Heart right ventricle (tissue), 16 donors: ENCODE measurements at regions not wholly inside any gene's neighbourhood (a gene's known extent, or its start where the extent isn't known, plus 50 kb on each side); places are given as distances from the start of the nearest gene placed in this dataset.
"Not testable (repeated sequence)": the region's sequence is repeated elsewhere in the genome, so short reads cannot be mapped to it uniquely, and the experiment has no call there.

Source experiments
- ATAC-seq, 8 donors: fragments of 200-7000 bp; cut with Tn5 transposase; one replicate each; pipeline ENCODE4 v1.9.1; 2020; ENCODE audit warnings: mild to moderate bottlenecking in 8 of 8, moderate library complexity in 8 of 8, moderate number of reproducible peaks in 1 of 8
- DNase-seq, 2 donors: peaks; one replicate each; pipeline ENCODE4 v3.0.0-alpha.2; 2020
- H3K27ac ChIP-seq, 10 donors: fragments of 200-600 bp; sonication (generic) in 2 of 10; one replicate each; pipeline versions ENCODE4 v1.5.0 to v1.8.0; 2020 to 2022; ENCODE audit warnings: mild to moderate bottlenecking in 3 of 10
- H3K27me3 ChIP-seq, 7 donors: fragments of 200-600 bp; one replicate each; pipeline ENCODE4 v1.8.0; 2021 to 2022; ENCODE audit warnings: mild to moderate bottlenecking in 2 of 7
- H3K36me3 ChIP-seq, 9 donors: fragments of 200-600 bp; sonication (generic) in 1 of 9; one replicate each; pipeline versions ENCODE4 v1.5.0 to v1.8.0; 2020 to 2022; ENCODE audit warnings: mild to moderate bottlenecking in 2 of 9
- H3K4me1 ChIP-seq, 9 donors: fragments of 200-600 bp; sonication (generic) in 1 of 9; one replicate each; pipeline versions ENCODE4 v1.5.0 to v1.8.0; 2020 to 2022; ENCODE audit warnings: mild to moderate bottlenecking in 4 of 9
- H3K4me3 ChIP-seq, 10 donors: fragments of 200-600 bp; sonication (generic) in 2 of 10; one replicate each; pipeline versions ENCODE4 v1.5.0 to v1.8.0; 2020 to 2022; ENCODE audit warnings: mild to moderate bottlenecking in 7 of 10, moderate library complexity in 2 of 10
- H3K9me3 ChIP-seq, 11 donors: fragments of 200-600 bp in 10 of 11; sonication (generic) in 2 of 11; one replicate each; pipeline versions ENCODE4 v1.5.0 to v1.8.0; 2013 to 2022; ENCODE audit warnings: mild to moderate bottlenecking in 2 of 11, control low read depth in 1 of 11, moderate library complexity in 1 of 11
- WGBS, 2 donors: extraction: QIAGEN DNeasy Blood & Tissue Kit; methylation state at CpG; one replicate each; pipeline ENCODE4 v1.1.7; 2013; ENCODE audit warnings: inconsistent platforms in 1 of 2; 5-methylcytosine and 5-hydroxymethylcytosine counted together
- intact Hi-C, 10 donors: fragments of 100-400 bp; cut with DNase I; formaldehyde crosslinking; loops; one replicate each; pipeline versions ENCODE4 v1.11.1 to v1.14.2; 2022
- TF ChIP-seq, protein P1 (sequence below), 9 donors: fragments of 200-600 bp; sonication (generic) in 2 of 9; IDR thresholded peaks; one replicate each; pipeline versions ENCODE4 v1.5.0 to v1.8.0; 2021 to 2022; ENCODE audit warnings: antibody characterized with exemption in 9 of 9, mild to moderate bottlenecking in 5 of 9, moderate library complexity in 1 of 9
- donor health status: Arrhythmogenic right ventricular cardiomyopathy.
- donor health status: ischemic (EF 13 %, LVEDD 7.1; RV severe dilation, severe dysfunction).
- donor health status: healthy with polysubstance abuse.
- donor health status: DM: no; HTN: yes; CAD: no.
- donor health status: DM: no; HTN: no; CAD: no.
- donor health status: ischemic (EF 25% LVEDD 6.9; RV normal size, moderate dysfunction).
- donor health status: ischemic (EF 25% LVEDD 5.7; RV mildly dilated, moderate dysfunction).
- donor health status: healthy.
- donor health status: DM: yes; HTN: yes; CAD: no.
- donor health status: Ischemic cardiomyopathy.
- donor health status: ischemic (EF 35%, LVEDD 5.7; RV mildly dilated, moderate dysfunction).
- donor health status: nonischemic (EF 11% LVEDD 7.7; RV severe dilation, severe dysfunction).
- donor health status: DM: yes; HTN: yes; CAD: no.
- donor health status: PGD.
- donor health status: ischemic (EF 29% LVEDD 5.4; RV normal size, mild dysfunction).
- donor health status: nonischemic (EF 23%, LVEDD 6.1; RV moderate dilation, normal function).

DNA sequence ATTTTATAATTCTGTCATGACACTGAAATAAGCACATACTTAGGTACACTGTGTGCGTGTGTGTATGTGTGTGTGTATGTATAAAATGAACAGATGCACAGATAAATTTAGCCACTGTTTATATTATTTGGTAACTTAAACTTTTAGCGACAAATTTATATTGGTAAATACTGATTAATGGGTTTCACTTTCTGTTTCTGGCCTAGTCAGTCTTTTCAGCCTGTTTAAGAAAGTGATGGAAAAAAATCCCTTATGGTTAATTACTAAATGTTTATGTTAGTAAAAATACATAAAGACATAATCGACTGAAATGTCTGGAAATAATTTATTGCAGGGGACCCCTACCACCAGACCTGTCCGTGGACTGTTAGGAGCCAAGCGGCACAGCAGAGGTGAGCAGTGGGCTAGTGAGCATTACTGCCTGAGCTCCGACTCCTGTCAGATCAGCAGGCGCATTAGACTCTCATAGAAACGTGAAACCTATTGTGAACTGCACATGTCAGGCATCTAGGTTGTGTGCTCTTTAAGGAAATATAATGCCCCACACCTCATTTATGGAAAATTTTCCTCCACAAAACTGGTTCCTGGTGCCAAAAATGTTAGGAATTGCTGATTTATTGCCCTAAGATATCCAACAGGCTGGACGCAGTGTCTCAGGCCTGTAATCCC is 717.4 kb downstream of the SI start:
- Histone ChIP-seq H3K9me3 (no peaks in the 10 kb centered on the region), H3K27ac (no peak overlapping the region), H3K36me3 (no peaks in the 10 kb centered on the region), H3K4me3 (no peak overlapping the region), H3K4me1 (no peaks in the 10 kb centered on the region), H3K27me3 (no peaks in the 10 kb centered on the region)
- DNase-seq (no peak), ATAC-seq (no peak)
- TF ChIP-seq, protein P1, sequence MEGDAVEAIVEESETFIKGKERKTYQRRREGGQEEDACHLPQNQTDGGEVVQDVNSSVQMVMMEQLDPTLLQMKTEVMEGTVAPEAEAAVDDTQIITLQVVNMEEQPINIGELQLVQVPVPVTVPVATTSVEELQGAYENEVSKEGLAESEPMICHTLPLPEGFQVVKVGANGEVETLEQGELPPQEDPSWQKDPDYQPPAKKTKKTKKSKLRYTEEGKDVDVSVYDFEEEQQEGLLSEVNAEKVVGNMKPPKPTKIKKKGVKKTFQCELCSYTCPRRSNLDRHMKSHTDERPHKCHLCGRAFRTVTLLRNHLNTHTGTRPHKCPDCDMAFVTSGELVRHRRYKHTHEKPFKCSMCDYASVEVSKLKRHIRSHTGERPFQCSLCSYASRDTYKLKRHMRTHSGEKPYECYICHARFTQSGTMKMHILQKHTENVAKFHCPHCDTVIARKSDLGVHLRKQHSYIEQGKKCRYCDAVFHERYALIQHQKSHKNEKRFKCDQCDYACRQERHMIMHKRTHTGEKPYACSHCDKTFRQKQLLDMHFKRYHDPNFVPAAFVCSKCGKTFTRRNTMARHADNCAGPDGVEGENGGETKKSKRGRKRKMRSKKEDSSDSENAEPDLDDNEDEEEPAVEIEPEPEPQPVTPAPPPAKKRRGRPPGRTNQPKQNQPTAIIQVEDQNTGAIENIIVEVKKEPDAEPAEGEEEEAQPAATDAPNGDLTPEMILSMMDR (IDR thresholded peaks at IDR 0.05), result no peak
- 84 to 87% methylated on average over 9 of the region's 9 CpGs for WGBS, 2 donors
- intact Hi-C loops, result no loop called here

DNA sequence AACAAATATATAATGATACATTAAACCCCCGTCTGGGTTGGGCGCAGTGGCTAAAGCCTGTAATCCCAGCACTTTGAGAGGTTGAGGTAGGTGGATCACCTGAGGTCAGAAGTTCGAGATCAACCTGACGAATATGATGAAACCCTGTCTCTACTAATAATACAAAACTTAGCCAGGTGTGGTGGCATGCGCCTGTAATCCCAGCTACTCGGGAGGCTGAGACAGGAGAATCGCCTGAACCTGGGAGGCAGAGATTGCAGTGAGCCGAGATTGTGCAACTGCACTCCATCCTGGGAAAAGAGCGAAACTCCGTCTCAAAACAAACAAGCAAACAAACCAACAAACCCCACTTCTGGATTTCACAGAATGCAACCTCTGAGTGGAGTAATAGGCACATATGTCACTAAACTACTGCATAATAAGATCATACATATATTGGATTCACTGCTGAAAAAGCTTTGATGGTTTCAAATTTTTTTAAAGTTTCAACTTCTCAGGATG is 718.2 kb downstream of the SI start:
- Histone ChIP-seq H3K4me1 (no peaks in the 10 kb centered on the region), H3K27me3 (no peaks in the 10 kb centered on the region), H3K36me3 (no peaks in the 10 kb centered on the region), H3K4me3 (no peak overlapping the region), H3K9me3 (no peaks in the 10 kb centered on the region), H3K27ac (no peak overlapping the region)
- intact Hi-C loops, result no loop called here
- DNase-seq (no peak), ATAC-seq (no peak)
- 84 to 92% methylated on average over 10 of the region's 10 CpGs for WGBS, 2 donors
- TF ChIP-seq, protein P1 (IDR thresholded peaks at IDR 0.05), result no peak

DNA sequence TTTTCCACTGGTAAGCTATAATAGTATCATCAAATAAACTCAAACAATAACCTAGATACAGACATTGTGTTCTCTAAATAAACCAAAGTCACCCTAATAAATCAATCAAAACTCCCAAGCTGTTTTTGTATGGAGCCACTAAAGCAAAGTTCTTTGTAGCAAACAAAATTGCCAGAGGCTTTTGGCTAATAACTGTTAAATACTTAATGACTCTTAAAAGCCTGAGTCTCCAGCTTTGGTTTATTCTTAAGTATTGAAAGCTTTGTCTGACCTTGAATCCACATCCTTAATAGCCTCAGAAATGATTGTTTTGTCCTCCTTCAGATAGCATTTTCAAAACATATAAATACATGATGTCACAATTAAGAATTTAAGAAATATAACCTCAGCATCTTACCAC is 725.3 kb downstream of the SI start:
- intact Hi-C loops, result no loop called here
- TF ChIP-seq, protein P1 (IDR thresholded peaks at IDR 0.05), result no peak
- H3K9me3 ChIP-seq, result no peaks in the 10 kb centered on the region
- H3K4me3 ChIP-seq, result no peak overlapping the region
- H3K27ac ChIP-seq, result no peak overlapping the region
- no peaks in the 10 kb centered on the region for H3K4me1 ChIP-seq
- H3K27me3 ChIP-seq, result no peaks in the 10 kb centered on the region
- no peaks in the 10 kb centered on the region for H3K36me3 ChIP-seq
- ATAC-seq (no peak), DNase-seq (no peak)

DNA sequence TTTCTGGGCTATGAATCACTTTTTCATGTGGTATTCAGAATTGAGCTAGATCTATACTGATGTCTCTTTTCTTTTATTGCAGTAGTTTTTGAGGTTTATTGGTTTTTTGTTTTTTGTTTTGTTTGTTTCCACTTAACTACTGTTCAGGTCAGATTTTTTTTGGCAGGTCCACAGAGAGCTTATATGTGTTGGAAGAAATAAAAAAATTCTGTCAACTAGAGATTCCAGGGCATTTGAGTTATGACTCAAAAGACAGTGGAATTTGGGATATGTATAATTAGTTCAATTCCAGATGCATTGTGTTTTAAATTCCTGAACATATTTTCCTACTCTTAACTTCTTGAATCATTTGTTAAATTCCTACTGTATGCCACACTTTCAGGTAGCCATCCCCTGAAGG is 727.2 kb downstream of the SI start:
- DNase-seq (no peak), ATAC-seq (no peak)
- intact Hi-C loops, result loop anchor here in 1 of 10 donors (2.0 kb wide), 1 partner anchor 74 kb away; no protein-coding TSS in a partner anchor
- H3K27me3 ChIP-seq, result no peaks in the 10 kb centered on the region
- no peak overlapping the region for H3K27ac ChIP-seq
- no peaks in the 10 kb centered on the region for H3K9me3 ChIP-seq
- no peaks in the 10 kb centered on the region for H3K4me1 ChIP-seq
- no peak overlapping the region for H3K4me3 ChIP-seq
- no peaks in the 10 kb centered on the region for H3K36me3 ChIP-seq
- TF ChIP-seq, protein P1 (IDR thresholded peaks at IDR 0.05), result no peak

DNA sequence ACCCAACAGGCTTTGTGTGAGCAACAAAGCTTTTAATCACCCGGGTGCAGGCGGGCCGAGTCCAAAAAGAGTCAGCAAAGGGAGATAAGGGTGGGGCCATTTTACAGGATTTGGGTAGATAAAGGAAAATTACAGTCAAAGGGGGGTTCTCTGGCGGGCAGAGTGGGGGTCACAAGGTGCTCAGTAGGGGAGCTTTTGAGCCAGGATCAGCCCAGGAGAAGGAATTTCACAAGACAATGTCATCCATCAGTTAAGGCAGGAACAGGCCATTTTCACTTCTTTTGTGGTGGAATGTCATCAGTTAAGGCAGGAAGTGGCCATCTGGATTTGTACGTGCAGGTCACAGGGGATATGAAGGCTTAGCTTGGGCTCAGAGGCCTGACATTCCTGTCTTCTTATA is 736.1 kb downstream of the SI start:
- H3K4me1 ChIP-seq, H3K27ac ChIP-seq, ATAC-seq, H3K4me3 ChIP-seq, DNase-seq, H3K27me3 ChIP-seq, intact Hi-C loops, H3K9me3 ChIP-seq, H3K36me3 ChIP-seq: not testable (repeated sequence)
- 54 to 69% methylated on average over 5 of the region's 5 CpGs for WGBS, 2 donors
